MM.1S (cell line): ENCODE measurements at regions not wholly inside any gene's neighbourhood (a gene's known extent, or its start where the extent isn't known, plus 50 kb on each side); places are given as distances from the start of the nearest gene placed in this dataset.

Experiments
- DNase-seq: peaks from one replicate; pipeline ENCODE4 v3.0.0-alpha.2; 2015
- H2AFZ ChIP-seq: fragments of 300-600 bp; sonication (generic); 2 replicates; pipeline ENCODE4 v1.6.0; 2016; ENCODE audit warnings: antibody characterized with exemption, low read length
- H3F3A ChIP-seq: fragments of 300-600 bp; sonication (generic); 2 replicates; pipeline ENCODE4 v1.6.1; 2016; ENCODE audit warnings: mild to moderate bottlenecking, antibody characterized with exemption, low read length, moderate library complexity, mixed read lengths; ENCODE audit not compliant: insufficient read depth
- H3K27ac ChIP-seq: fragments of 300-600 bp; sonication (generic); 2 replicates; pipeline ENCODE4 v1.5.1; 2016; ENCODE audit warnings: mild to moderate bottlenecking, low read length
- H3K27me3 ChIP-seq: fragments of 300-600 bp; sonication (generic); replicated peaks from 2 replicates; pipeline ENCODE4 v1.6.0; 2016; ENCODE audit warnings: low read length; ENCODE audit not compliant: insufficient read depth
- H3K36me3 ChIP-seq: fragments of 300-600 bp; sonication (generic); replicated peaks from 2 replicates; pipeline ENCODE4 v1.6.1; 2016; ENCODE audit warnings: mild to moderate bottlenecking, low read length, mixed read lengths; ENCODE audit not compliant: insufficient read depth
- H3K4me1 ChIP-seq: fragments of 300-600 bp; sonication (generic); 2 replicates; pipeline ENCODE4 v1.6.1; 2016; ENCODE audit warnings: low read length, mixed read lengths
- H3K4me2 ChIP-seq: fragments of 300-600 bp; sonication (generic); 2 replicates; pipeline ENCODE4 v1.6.0; 2016; ENCODE audit warnings: low read depth, low read length
- H3K4me3 ChIP-seq: fragments of 300-600 bp; sonication (generic); 2 replicates; pipeline ENCODE4 v1.5.1; 2016; ENCODE audit warnings: low read length, mixed read lengths
- H3K79me2 ChIP-seq: fragments of 300-600 bp; sonication (generic); 2 replicates; pipeline ENCODE4 v1.6.1; 2016; ENCODE audit warnings: mixed run types, low read length, mixed read lengths
- H3K9ac ChIP-seq: fragments of 300-600 bp; sonication (generic); 2 replicates; pipeline ENCODE4 v1.6.1; 2016; ENCODE audit warnings: low read length, mixed read lengths
- H3K9me2 ChIP-seq: fragments of 300-600 bp; sonication (generic); replicated peaks from 2 replicates; pipeline ENCODE4 v1.6.1; 2016; ENCODE audit warnings: mild to moderate bottlenecking, low read length, mixed read lengths; ENCODE audit not compliant: insufficient read depth
- H3K9me3 ChIP-seq: fragments of 300-600 bp; sonication (generic); replicated peaks from 2 replicates; pipeline ENCODE4 v1.6.1; 2016; ENCODE audit warnings: mild to moderate bottlenecking, low read length, mixed read lengths; ENCODE audit not compliant: insufficient read depth
- H4K20me1 ChIP-seq: fragments of 300-600 bp; sonication (generic); 2 replicates; pipeline ENCODE4 v1.6.1; 2016; ENCODE audit warnings: mild to moderate bottlenecking, low read length, moderate library complexity, mixed read lengths; ENCODE audit not compliant: insufficient read depth
- CTCF ChIP-seq: fragments of 300-600 bp; sonication (generic); IDR thresholded peaks from 2 replicates; pipeline ENCODE4 v1.5.1; 2016; ENCODE audit warnings: antibody characterized with exemption, low read length, mixed read lengths
- EZH2 ChIP-seq: fragments of 300-600 bp; sonication (generic); optimal IDR thresholded peaks from 2 replicates; pipeline ENCODE3; 2017; ENCODE audit warnings: low read depth, mild to moderate bottlenecking, antibody characterized with exemption, low read length, mixed read lengths
- EZH2phosphoT487 ChIP-seq: fragments of 300-600 bp; sonication (generic); IDR thresholded peaks from 2 replicates; pipeline ENCODE4 v1.6.1; 2018; ENCODE audit warnings: antibody characterized with exemption, low read length

- Histone ChIP-seq H3K27ac (no peak overlapping the region), H3K4me3 (no peak overlapping the region), H3K4me1 (no peaks in the 10 kb centered on the region), H3K4me2 (no peak overlapping the region), H3K9me3 (no peaks in the 10 kb centered on the region), H3K79me2 (no peaks in the 10 kb centered on the region), H3K9ac (no peak overlapping the region), H3F3A (no peaks in the 10 kb centered on the region), H3K9me2 (no peaks in the 10 kb centered on the region), H3K36me3 (no peaks in the 10 kb centered on the region), H3K27me3 (no peaks in the 10 kb centered on the region), H4K20me1 (no peaks in the 10 kb centered on the region), H2AFZ (no peak overlapping the region)
- no peak for DNase-seq
- TF ChIP-seq EZH2phosphoT487 (no peak), CTCF (no peak), EZH2 (no peak)
Measured at GRCh38 chr4:104763554-104764222, 269.0 kb upstream of the CXXC4 start.

DNA sequence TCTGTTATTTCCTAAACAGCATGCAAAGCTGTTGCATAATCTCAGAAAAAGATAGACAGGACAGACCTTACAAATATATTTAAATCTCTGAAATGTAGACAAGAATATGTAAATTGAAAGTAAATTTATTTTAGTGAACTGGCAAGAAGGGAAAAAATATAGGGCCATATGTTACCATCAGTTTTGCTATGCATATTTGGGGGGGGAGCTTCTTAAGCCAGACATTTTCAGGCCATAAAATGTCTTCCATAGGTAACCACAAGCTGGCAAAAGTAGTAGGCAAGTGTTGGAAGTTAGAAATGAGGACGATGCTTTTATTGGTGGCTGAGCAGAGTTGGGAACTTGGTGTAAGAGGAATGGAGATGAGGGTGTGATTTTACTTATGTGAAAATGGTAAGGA lies 272.0 kb upstream of the CXXC4 start:
- Histone ChIP-seq H3K9me3 (no peaks in the 10 kb centered on the region), H3K4me2 (no peak overlapping the region), H3K9me2 (no peaks in the 10 kb centered on the region), H3K4me3 (no peak overlapping the region), H3K36me3 (no peaks in the 10 kb centered on the region), H2AFZ (no peak overlapping the region), H4K20me1 (no peaks in the 10 kb centered on the region), H3K9ac (no peak overlapping the region), H3K4me1 (peaks cover 7% of the 10 kb centered on the region; the same call in 1 of the 2 replicates), H3K27me3 (no peaks in the 10 kb centered on the region), H3K27ac (no peak overlapping the region), H3F3A (no peaks in the 10 kb centered on the region), H3K79me2 (no peaks in the 10 kb centered on the region)
- DNase-seq, result no peak
- TF ChIP-seq EZH2phosphoT487, result no peak
- TF ChIP-seq EZH2, result no peak
- TF ChIP-seq CTCF, result no peak

GRCh38 chr4:104772849-104773248 lies 278.2 kb upstream of the CXXC4 start:
- H3K9ac ChIP-seq, result no peak overlapping the region
- H3K79me2 ChIP-seq, result no peaks in the 10 kb centered on the region
- H3K27ac ChIP-seq, result no peak overlapping the region
- peaks cover 12% of the 10 kb centered on the region; the same call in 1 of the 2 replicates for H3K4me1 ChIP-seq
- H3K9me3 ChIP-seq, result no peaks in the 10 kb centered on the region
- H2AFZ ChIP-seq, result peak overlapping the region; percentile 36; the same call in 1 of the 2 replicates
- no peaks in the 10 kb centered on the region for H3K9me2 ChIP-seq
- H3K27me3 ChIP-seq, result no peaks in the 10 kb centered on the region
- no peaks in the 10 kb centered on the region for H3K36me3 ChIP-seq
- peak overlapping the region; percentile 29; the same call in 1 of the 2 replicates for H3K4me3 ChIP-seq
- DNase-seq, result peak; percentile 31
- H3F3A ChIP-seq, result no peaks in the 10 kb centered on the region
- no peaks in the 10 kb centered on the region for H4K20me1 ChIP-seq
- TF ChIP-seq EZH2phosphoT487 (no peak), EZH2 (no peak), CTCF (no peak)
- peak overlapping the region; percentile 51 for H3K4me2 ChIP-seq
